HEK293T (cell line): ENCODE measurements at regions not wholly inside any gene's neighbourhood (a gene's known extent, or its start where the extent isn't known, plus 50 kb on each side); places are given as distances from the start of the nearest gene placed in this dataset.

Experiments
- CTCF ChIA-PET: fragments of 350-600 bp; formaldehyde crosslinking; extraction: SDS; loops from one replicate; lab custom pipeline; 2021; ENCODE audit warnings: antibody characterized with exemption, inconsistent platforms; lab: Yijun Ruan, JAX
- POLR2A ChIA-PET: fragments of 350-600 bp; formaldehyde crosslinking; extraction: SDS; loops from one replicate; lab custom pipeline; 2020; ENCODE audit warnings: antibody characterized with exemption, inconsistent platforms; lab: Yijun Ruan, JAX
- DNase-seq: peaks from one replicate; pipeline ENCODE4 v3.0.0; 2012; ENCODE audit warnings: mixed read lengths; ENCODE audit errors: extremely low spot score
- ARNT ChIP-seq: fragments of 450-650 bp; IDR thresholded peaks from 2 replicates; pipeline ENCODE4 v1.6.1; 2017; ENCODE audit warnings: mild to moderate bottlenecking
- BHLHE40 ChIP-seq: fragments of 450-650 bp; IDR thresholded peaks from 2 replicates; pipeline ENCODE4 v1.6.1; 2016; ENCODE audit warnings: mild to moderate bottlenecking, moderate library complexity, borderline replicate concordance
- CTBP1 ChIP-seq: fragments of 450-650 bp; IDR thresholded peaks from 2 replicates; pipeline ENCODE4 v1.6.1; 2016; ENCODE audit warnings: borderline replicate concordance
- ELF4 ChIP-seq: fragments of 450-650 bp; IDR thresholded peaks from 2 replicates; pipeline ENCODE4 v1.6.1; 2017; ENCODE audit warnings: antibody characterized with exemption
- FOXA1 ChIP-seq: fragments of 450-650 bp; IDR thresholded peaks from 2 replicates; pipeline ENCODE4 v1.6.1; 2016; ENCODE audit warnings: mild to moderate bottlenecking
- FOXK2 ChIP-seq: fragments of 450-650 bp; IDR thresholded peaks from 2 replicates; pipeline ENCODE4 v1.6.1; 2016; ENCODE audit warnings: mild to moderate bottlenecking
- FOXM1 ChIP-seq: fragments of 450-650 bp; IDR thresholded peaks from 2 replicates; pipeline ENCODE4 v1.6.1; 2017; ENCODE audit warnings: mild to moderate bottlenecking, borderline replicate concordance
- HDGF ChIP-seq: fragments of 450-650 bp; IDR thresholded peaks from 2 replicates; pipeline ENCODE4 v1.6.1; 2017; ENCODE audit warnings: antibody characterized with exemption, borderline replicate concordance
- L3MBTL2 ChIP-seq: fragments of 450-650 bp; conservative IDR thresholded peaks from 2 replicates; pipeline ENCODE4 v1.6.1; 2016; ENCODE audit warnings: mild to moderate bottlenecking
- LEF1 ChIP-seq: fragments of 450-650 bp; IDR thresholded peaks from 2 replicates; pipeline ENCODE4 v1.6.1; 2017; ENCODE audit warnings: mild to moderate bottlenecking, borderline replicate concordance
- NFRKB ChIP-seq: fragments of 450-650 bp; IDR thresholded peaks from 2 replicates; pipeline ENCODE4 v1.6.1; 2016; ENCODE audit warnings: mild to moderate bottlenecking, moderate library complexity
- SP1 ChIP-seq: fragments of 450-650 bp; IDR thresholded peaks from 2 replicates; pipeline ENCODE4 v1.6.1; 2017
- SUZ12 ChIP-seq: fragments of 450-650 bp; IDR thresholded peaks from 2 replicates; pipeline ENCODE4 v1.6.1; 2016; ENCODE audit warnings: mild to moderate bottlenecking
- TARDBP ChIP-seq: fragments of 450-650 bp; IDR thresholded peaks from 2 replicates; pipeline ENCODE4 v1.6.1; 2016
- ZNF384 ChIP-seq: fragments of 450-650 bp; IDR thresholded peaks from 2 replicates; pipeline ENCODE4 v1.6.1; 2016
- TF ChIP-seq, protein P1 (sequence below): fragments of 450-650 bp; IDR thresholded peaks from 2 replicates; pipeline ENCODE4 v1.6.1; 2016

DNA sequence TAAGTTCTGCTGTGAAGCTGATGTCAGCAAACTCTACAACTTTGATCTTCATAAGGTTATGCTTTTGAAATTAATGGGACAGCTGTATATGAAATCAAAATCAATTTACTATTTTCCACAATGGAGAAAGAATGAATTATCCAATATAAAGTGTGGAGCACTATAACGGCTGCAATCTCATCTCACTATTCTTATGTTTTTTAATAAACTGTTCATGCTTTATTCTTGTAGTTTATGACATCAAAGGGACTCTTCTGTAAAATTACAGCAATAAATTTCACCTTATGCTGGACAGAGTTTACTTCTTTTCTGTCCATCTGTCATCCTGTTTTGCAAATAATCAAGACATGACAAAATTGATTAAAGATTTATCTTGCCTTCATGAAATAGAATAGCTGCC lies 192.5 kb downstream of the TECRL start:
- POLR2A ChIA-PET = no interaction called here
- TF ChIP-seq FOXK2 (no peak), SP1 (no peak), LEF1 (no peak), ELF4 (no peak), HDGF (no peak)
- CTCF ChIA-PET = no interaction called here
- DNase-seq = no peak

DNA sequence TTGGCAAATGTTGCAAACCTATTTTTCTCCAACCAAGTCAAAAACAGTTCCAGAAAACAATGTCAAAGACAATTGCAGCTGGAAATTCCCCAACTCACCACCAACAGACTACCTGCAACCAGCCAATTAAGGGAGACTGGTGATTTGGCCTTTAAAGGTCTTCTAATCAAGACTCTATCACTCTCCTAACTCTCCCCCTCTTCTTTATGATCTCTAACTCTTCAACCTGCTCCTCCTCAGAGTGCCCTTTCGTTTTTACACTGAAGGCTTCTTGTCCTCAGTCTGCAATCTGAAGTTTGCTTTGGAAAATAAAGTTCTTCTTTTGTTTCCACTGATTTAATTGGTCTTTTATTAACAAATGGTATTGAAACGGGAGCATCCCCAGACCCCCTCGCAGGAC lies 203.9 kb downstream of the TECRL start:
- no peak for DNase-seq
- TF ChIP-seq LEF1 = no peak
- TF ChIP-seq NFRKB = no peak
- TF ChIP-seq FOXM1 = no peak
- TF ChIP-seq FOXK2 = no peak
- TF ChIP-seq ARNT = no peak
- TF ChIP-seq FOXA1 = no peak
- CTCF ChIA-PET = no interaction called here
- POLR2A ChIA-PET = no interaction called here

DNA sequence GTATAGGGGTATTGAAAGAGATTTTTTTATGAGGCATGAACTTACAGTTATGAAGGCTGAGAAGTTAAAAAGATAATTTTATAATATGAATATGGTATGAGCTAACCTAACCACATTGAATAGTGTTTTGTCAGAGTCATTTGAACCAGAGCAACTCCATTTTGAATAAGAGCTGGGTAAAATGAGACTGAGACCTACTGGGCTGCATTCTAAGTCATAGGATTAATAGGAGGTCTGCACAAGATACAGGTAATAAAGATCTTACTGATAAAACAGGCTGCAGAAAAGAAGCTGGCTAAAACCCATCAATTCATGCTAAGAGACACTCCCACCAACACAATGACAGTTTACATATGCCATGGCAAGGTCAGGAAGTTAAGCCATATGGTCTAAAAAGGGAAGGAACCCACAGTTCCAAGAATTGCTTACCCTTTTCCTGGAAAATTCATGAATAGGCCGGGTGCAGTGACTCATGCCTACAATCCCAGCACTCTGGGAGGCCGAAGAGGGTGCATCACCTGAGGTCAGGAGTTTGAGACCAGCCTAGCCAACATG lies 209.2 kb downstream of the TECRL start:
- TF ChIP-seq TARDBP (no peak), NFRKB (no peak), HDGF (no peak), SP1 (no peak), BHLHE40 (no peak), CTBP1 (no peak), ZNF384 (no peak), ARNT (no peak), LEF1 (no peak), SUZ12 (no peak), ELF4 (no peak), FOXM1 (no peak), FOXK2 (no peak), L3MBTL2 (no peak)
- TF ChIP-seq, protein P1, sequence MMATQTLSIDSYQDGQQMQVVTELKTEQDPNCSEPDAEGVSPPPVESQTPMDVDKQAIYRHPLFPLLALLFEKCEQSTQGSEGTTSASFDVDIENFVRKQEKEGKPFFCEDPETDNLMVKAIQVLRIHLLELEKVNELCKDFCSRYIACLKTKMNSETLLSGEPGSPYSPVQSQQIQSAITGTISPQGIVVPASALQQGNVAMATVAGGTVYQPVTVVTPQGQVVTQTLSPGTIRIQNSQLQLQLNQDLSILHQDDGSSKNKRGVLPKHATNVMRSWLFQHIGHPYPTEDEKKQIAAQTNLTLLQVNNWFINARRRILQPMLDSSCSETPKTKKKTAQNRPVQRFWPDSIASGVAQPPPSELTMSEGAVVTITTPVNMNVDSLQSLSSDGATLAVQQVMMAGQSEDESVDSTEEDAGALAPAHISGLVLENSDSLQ = no peak
- no peak for DNase-seq
- ChIA-PET CTCF (no interaction called here), POLR2A (no interaction called here)

DNA sequence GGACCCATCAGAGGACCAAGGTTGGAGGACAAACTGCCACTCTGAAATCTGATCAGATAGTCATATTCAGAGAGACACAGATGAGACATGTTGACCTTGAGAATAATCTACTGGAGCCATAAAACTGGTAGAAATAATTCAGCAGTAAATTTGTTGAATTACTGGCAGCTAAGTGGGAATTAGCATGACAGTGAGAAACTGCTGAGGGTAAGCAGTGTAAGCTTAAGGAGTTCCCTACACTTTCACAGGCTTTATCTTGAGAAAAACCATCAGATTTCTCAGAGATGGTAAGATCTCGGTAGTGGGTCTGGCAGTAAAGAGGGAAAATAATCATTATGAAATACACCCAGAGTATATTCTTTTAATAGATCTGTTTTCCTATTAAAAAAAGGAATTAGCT lies 213.7 kb downstream of the TECRL start:
- ChIA-PET CTCF (no interaction called here), POLR2A (no interaction called here)
- TF ChIP-seq TARDBP (no peak), FOXA1 (no peak), ARNT (no peak), L3MBTL2 (no peak), LEF1 (no peak), HDGF (no peak), ZNF384 (no peak), CTBP1 (no peak), FOXM1 (no peak), FOXK2 (no peak), BHLHE40 (no peak)
- DNase-seq = no peak

GRCh38 chr4:64192731-64193412 lies 216.4 kb downstream of the TECRL start:
- ChIA-PET POLR2A (no interaction called here), CTCF (no interaction called here)
- DNase-seq = no peak
- no peak for TF ChIP-seq TARDBP
- no peak for TF ChIP-seq HDGF

DNA sequence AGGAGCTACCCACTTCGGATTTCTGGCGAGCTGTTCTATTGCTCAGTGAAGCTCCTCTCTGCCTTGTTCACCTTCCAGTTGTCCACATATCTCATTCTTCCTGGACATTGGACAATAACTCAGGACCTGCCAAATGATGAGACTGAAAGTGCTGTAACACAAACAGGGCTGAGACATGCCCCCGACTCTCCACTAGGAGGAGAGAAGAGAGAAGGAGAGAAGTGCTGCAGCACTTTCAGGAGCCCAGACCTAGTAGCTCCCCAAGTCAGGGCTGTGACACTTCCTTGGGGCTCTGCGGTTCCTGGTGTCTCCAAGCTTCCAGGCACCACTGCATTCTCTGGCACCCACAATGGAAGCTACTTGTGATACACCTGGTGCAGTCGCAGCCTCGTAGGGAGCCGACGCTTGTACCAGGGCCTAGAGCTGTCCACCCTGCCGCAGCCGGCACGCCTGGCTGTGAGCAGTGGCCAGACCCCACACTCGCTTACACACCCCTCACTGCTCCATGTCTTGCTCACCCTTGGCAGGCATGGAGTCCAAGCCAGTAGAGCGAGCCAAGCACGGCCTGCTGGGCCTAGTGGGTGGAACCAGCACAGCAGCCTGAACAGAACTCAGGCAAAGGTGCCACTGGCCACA lies 234.9 kb downstream of the TECRL start:
- CTCF ChIA-PET = interaction anchor here (0.6 kb wide), 1 partner anchor 233 kb away, joined by 3 read pairs; no protein-coding TSS in a partner anchor
- no peak for DNase-seq
- TF ChIP-seq L3MBTL2 (no peak), BHLHE40 (no peak), FOXK2 (no peak), FOXM1 (no peak), ELF4 (no peak), NFRKB (no peak), SUZ12 (no peak), LEF1 (no peak), FOXA1 (no peak)
- POLR2A ChIA-PET = no interaction called here

DNA sequence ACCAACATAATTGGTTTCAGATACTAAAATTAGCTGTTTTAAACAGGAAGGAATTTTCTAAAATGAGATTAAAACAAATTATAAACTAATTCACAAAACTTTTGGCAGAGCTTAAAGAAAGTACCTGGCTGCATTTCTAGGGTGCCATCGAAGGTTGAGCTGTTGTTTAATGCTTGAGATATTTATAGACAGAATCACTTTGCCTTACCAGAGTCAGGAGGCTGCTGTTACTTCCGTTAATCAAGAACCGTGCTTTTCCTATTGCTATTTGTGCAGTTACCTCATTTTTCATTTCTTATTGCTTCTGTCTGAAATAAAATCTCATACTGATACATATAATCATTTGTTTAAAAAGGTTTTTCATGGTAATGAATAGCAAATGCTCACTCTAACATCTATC lies 242.9 kb downstream of the TECRL start:
- no peak for DNase-seq
- TF ChIP-seq ARNT (no peak), CTBP1 (no peak), TARDBP (no peak), L3MBTL2 (no peak), LEF1 (no peak), BHLHE40 (no peak), FOXM1 (no peak), HDGF (no peak), SUZ12 (no peak), SP1 (no peak), ELF4 (no peak), FOXK2 (no peak), FOXA1 (no peak), NFRKB (no peak), ZNF384 (no peak)
- TF ChIP-seq, protein P1 = no peak
- ChIA-PET POLR2A (no interaction called here), CTCF (interaction anchor here (1.0 kb wide), 1 partner anchor 373 kb away, joined by 3 read pairs; no protein-coding TSS in a partner anchor)
